A549 (cell line): ENCODE measurements at regions not wholly inside any gene's neighbourhood (a gene's known extent, or its start where the extent isn't known, plus 50 kb on each side); places are given as distances from the start of the nearest gene placed in this dataset.

Source experiments
- ATAC-seq, 2 experiments: fragments of 200-7000 bp in 1 of 2; fragments of >200 bp in 1 of 2; cut with Nextera tagmentation in 1 of 2; cut with Tn5 transposase in 1 of 2; 3 replicates each; pipeline versions ENCODE4 v1.8.0 to v1.9.1; 2018 to 2020; ENCODE audit warnings: mild to moderate bottlenecking in 1 of 2, moderate library complexity in 1 of 2
- CTCF ChIA-PET: fragments of 300-600 bp; sonication (Branson Sonifier 250); formaldehyde crosslinking; extraction: SDS; loops from one replicate; lab custom pipeline; 2021; ENCODE audit warnings: antibody characterized with exemption, inconsistent platforms; lab: Yijun Ruan, JAX
- POLR2A ChIA-PET: fragments of 350-600 bp; formaldehyde crosslinking; extraction: SDS; loops from one replicate; lab custom pipeline; 2021; ENCODE audit warnings: antibody characterized with exemption, inconsistent platforms; lab: Yijun Ruan, JAX
- DNase-seq, 2 experiments: peaks; one replicate each; pipeline versions ENCODE4 v3.0.0 to v3.0.0-alpha.2; 2011 to 2016; ENCODE audit warnings: low read depth in 1 of 2, low spot score in 1 of 2
- FAIRE-seq: peaks from 2 replicates; lab custom pipeline; 2011; peaks lifted over from hg19 to GRCh38; lab: Jason Lieb, UNC
- H3K27ac ChIP-seq, 2 experiments: fragments of >200 bp; sonication (Bioruptor Twin); formaldehyde crosslinking; 3 replicates each; pipeline ENCODE4 v1.5.1; 2016 to 2017
- H3K4me1 ChIP-seq: fragments of >200 bp; sonication (Bioruptor Twin); formaldehyde crosslinking; 3 replicates; pipeline ENCODE4 v1.6.1; 2016
- H3K4me2 ChIP-seq: fragments of >200 bp; sonication (Bioruptor Twin); formaldehyde crosslinking; 3 replicates; pipeline ENCODE4 v1.6.1; 2016
- H3K4me3 ChIP-seq: fragments of >200 bp; sonication (Bioruptor Twin); formaldehyde crosslinking; 3 replicates; pipeline ENCODE4 v1.5.1; 2016
- H3K9me3 ChIP-seq: fragments of >200 bp; sonication (Bioruptor Twin); formaldehyde crosslinking; 3 replicates; pipeline ENCODE4 v1.6.1; 2016
- BHLHE40 ChIP-seq: IDR thresholded peaks from 2 replicates; pipeline ENCODE4 v1.6.1; 2012; ENCODE audit warnings: low read depth, low read length, inconsistent platforms
- CBX2 ChIP-seq: fragments of 200-600 bp; sonication (generic); IDR thresholded peaks from 2 replicates; pipeline ENCODE4 v1.6.1; 2016; ENCODE audit warnings: low read depth, mild to moderate bottlenecking, borderline replicate concordance
- CBX8 ChIP-seq: fragments of 200-600 bp; sonication (generic); IDR thresholded peaks from 2 replicates; pipeline ENCODE4 v1.6.1; 2016
- CHD2 ChIP-seq: fragments of 150-350 bp; IDR thresholded peaks from 2 replicates; pipeline ENCODE4 v1.6.1; 2014; ENCODE audit warnings: low read length; ENCODE audit not compliant: partially characterized antibody
- E2F6 ChIP-seq: IDR thresholded peaks from 2 replicates; pipeline ENCODE4 v1.6.1; 2012; ENCODE audit warnings: low read depth, borderline replicate concordance
- EHMT2 ChIP-seq: fragments of 200-600 bp; sonication (generic); IDR thresholded peaks from 2 replicates; pipeline ENCODE4 v1.6.1; 2016; ENCODE audit warnings: antibody characterized with exemption, low read depth, mild to moderate bottlenecking, moderate library complexity
- FOSL2 ChIP-seq, 2 experiments: fragments of 450-650 bp in 1 of 2; fragments of >200 bp in 1 of 2; sonication (Bioruptor Twin) in 1 of 2; formaldehyde crosslinking; IDR thresholded peaks; 2 replicates each; pipeline versions ENCODE4 v1.5.0 to v1.6.1; 2016 to 2020; ENCODE audit warnings: mild to moderate bottlenecking in 1 of 2, moderate library complexity in 1 of 2
- GATA3 ChIP-seq: IDR thresholded peaks from 2 replicates; pipeline ENCODE4 v1.6.1; 2012; ENCODE audit warnings: borderline replicate concordance
- HEYL ChIP-seq: fragments of 250-450 bp; sonication (Bioruptor Pico); IDR thresholded peaks from 2 replicates; pipeline ENCODE4 v1.8.0; 2021; ENCODE audit warnings: mild to moderate bottlenecking, moderate library complexity
- HMGXB4 ChIP-seq: fragments of 250-450 bp; sonication (Bioruptor Pico); IDR thresholded peaks from 2 replicates; pipeline ENCODE4 v1.5.0; 2021; ENCODE audit warnings: mild to moderate bottlenecking, moderate library complexity, borderline replicate concordance
- JUN ChIP-seq, 2 experiments: fragments of >200 bp; sonication (Bioruptor Twin); formaldehyde crosslinking; IDR thresholded peaks; 2 replicates in 1 of 2; 3 replicates in 1 of 2; pipeline ENCODE4 v1.6.1; 2016 to 2017
- KDM5A ChIP-seq: fragments of 200-600 bp; sonication (generic); IDR thresholded peaks from 2 replicates; pipeline ENCODE4 v1.6.1; 2016; ENCODE audit warnings: antibody characterized with exemption, mild to moderate bottlenecking
- MAZ ChIP-seq: fragments of 150-350 bp; IDR thresholded peaks from 2 replicates; pipeline ENCODE4 v1.6.1; 2014; ENCODE audit warnings: antibody characterized with exemption, low read depth, low read length, borderline replicate concordance
- MYC ChIP-seq: IDR thresholded peaks from 2 replicates; pipeline ENCODE4 v1.6.1; 2012; ENCODE audit warnings: mild to moderate bottlenecking, inconsistent platforms, low read length, improper control_type of control experiment, borderline replicate concordance
- NFE2L2 ChIP-seq: fragments of 150-350 bp; conservative IDR thresholded peaks from 2 replicates; pipeline ENCODE4 v1.6.1; 2014; ENCODE audit warnings: low read length
- NPAS2 ChIP-seq: fragments of 250-450 bp; sonication (Bioruptor Pico); IDR thresholded peaks from 2 replicates; pipeline ENCODE4 v1.8.0; 2022; ENCODE audit warnings: mild to moderate bottlenecking, moderate library complexity, borderline replicate concordance
- NR3C1 ChIP-seq: fragments of >200 bp; sonication (Bioruptor Twin); formaldehyde crosslinking; IDR thresholded peaks from 3 replicates; pipeline ENCODE4 v1.6.1; 2017
- PBX3 ChIP-seq: IDR thresholded peaks from 2 replicates; pipeline ENCODE4 v1.6.1; 2012
- POLR2A ChIP-seq: IDR thresholded peaks from 2 replicates; pipeline ENCODE4 v1.6.1; 2012; ENCODE audit warnings: mild to moderate bottlenecking, low read length
- RAD21 ChIP-seq, 2 experiments: fragments of >200 bp in 1 of 2; sonication (Bioruptor Twin) in 1 of 2; formaldehyde crosslinking in 1 of 2; IDR thresholded peaks in 1 of 2; conservative IDR thresholded peaks in 1 of 2; 2 replicates in 1 of 2; 3 replicates in 1 of 2; pipeline ENCODE4 v1.6.1; 2012 to 2018; ENCODE audit warnings: inconsistent platforms in 1 of 2
- RCOR1 ChIP-seq: fragments of 150-350 bp; IDR thresholded peaks from 2 replicates; pipeline ENCODE4 v1.6.1; 2014; ENCODE audit warnings: antibody characterized with exemption, low read length, low read depth
- REST ChIP-seq: fragments of 200-600 bp; sonication (generic); IDR thresholded peaks from 2 replicates; pipeline ENCODE4 v1.6.1; 2016; ENCODE audit warnings: antibody characterized with exemption, mild to moderate bottlenecking, moderate library complexity
- TP53 ChIP-seq: fragments of 250-450 bp; sonication (Bioruptor Pico); IDR thresholded peaks from 2 replicates; pipeline ENCODE4 v1.5.0; 2021; ENCODE audit warnings: mild to moderate bottlenecking, moderate library complexity
- ZC3H11A ChIP-seq: fragments of 450-650 bp; IDR thresholded peaks from 2 replicates; pipeline ENCODE4 v1.6.1; 2014; ENCODE audit warnings: antibody characterized with exemption, mild to moderate bottlenecking
- ZFP36 ChIP-seq: fragments of 450-650 bp; IDR thresholded peaks from 2 replicates; pipeline ENCODE4 v1.6.1; 2014; ENCODE audit warnings: borderline replicate concordance; ENCODE audit not compliant: partially characterized antibody
- WGBS: methylation state at CpG from one replicate; pipeline ENCODE4 v1.1.6; 2017; ENCODE audit errors: missing lambda C conversion rate; 5-methylcytosine and 5-hydroxymethylcytosine counted together

- DNase-seq = no peak
- Histone ChIP-seq H3K4me2 (no peak overlapping the region), H3K4me1 (no peaks in the 10 kb centered on the region), H3K27ac (no peak overlapping the region), H3K9me3 (no peaks in the 10 kb centered on the region), H3K4me3 (no peak overlapping the region)
- no peak for FAIRE-seq
- ChIA-PET CTCF (interaction anchor here (1.1 kb wide), 1 partner anchor 585 kb away, joined by 3 read pairs; no protein-coding TSS in a partner anchor), POLR2A (no interaction called here)
- TF ChIP-seq CBX2 = no peak
- TF ChIP-seq TP53 (CRISPR knock-in tag) = no peak
- TF ChIP-seq EHMT2 = no peak
- no peak for TF ChIP-seq ZC3H11A
- no peak for TF ChIP-seq HMGXB4 (CRISPR knock-in tag)
- no peak for TF ChIP-seq KDM5A
- TF ChIP-seq JUN (IDR thresholded peaks at IDR 0.05) = no peak
- TF ChIP-seq NPAS2 (CRISPR knock-in tag) = no peak
- TF ChIP-seq CBX8 = no peak
- no peak for TF ChIP-seq MAZ
- no peak for TF ChIP-seq NFE2L2
- no peak for TF ChIP-seq GATA3
- no peak for ATAC-seq
Measured at GRCh38 chr5:109561447-109561846, 128.3 kb upstream of the MAN2A1 start.

GRCh38 chr5:109560554-109560953, 129.2 kb upstream of the MAN2A1 start:
- FAIRE-seq = no peak
- no peak for ATAC-seq
- Histone ChIP-seq H3K4me3 (no peak overlapping the region), H3K27ac (no peak overlapping the region), H3K4me1 (no peaks in the 10 kb centered on the region), H3K4me2 (no peak overlapping the region), H3K9me3 (no peaks in the 10 kb centered on the region)
- DNase-seq = no peak
- 49% methylated on average over 7 of the region's 7 CpGs for WGBS
- CTCF ChIA-PET = no interaction called here
- POLR2A ChIA-PET = no interaction called here
- TF ChIP-seq E2F6 (no peak), CHD2 (no peak), NR3C1 (no peak), CBX2 (no peak), TP53 (CRISPR knock-in tag) (no peak), MYC (no peak), RCOR1 (no peak), BHLHE40 (no peak)

GRCh38 chr5:109558952-109559351, 130.8 kb upstream of the MAN2A1 start:
- TF ChIP-seq REST (no peak), POLR2A (no peak), PBX3 (no peak), RCOR1 (no peak), FOSL2 (IDR thresholded peaks at IDR 0.05) (no peak), FOSL2 (CRISPR knock-in tag; IDR thresholded peaks at IDR 0.05) (no peak), HMGXB4 (CRISPR knock-in tag) (no peak), NPAS2 (CRISPR knock-in tag) (no peak), HEYL (CRISPR knock-in tag) (no peak), TP53 (CRISPR knock-in tag) (no peak), RAD21 (conservative IDR thresholded peaks at IDR 0.05 in 1 of 2, IDR thresholded peaks at IDR 0.05 in 1 of 2) (no peak), ZFP36 (no peak), E2F6 (no peak)
- no peak overlapping the region for H3K4me2 ChIP-seq
- no peak overlapping the region for H3K4me3 ChIP-seq
- H3K9me3 ChIP-seq = no peaks in the 10 kb centered on the region
- FAIRE-seq = no peak
- DNase-seq = no peak
- ChIA-PET POLR2A (no interaction called here), CTCF (no interaction called here)
- no peaks in the 10 kb centered on the region for H3K4me1 ChIP-seq
- WGBS = 23% methylated on average over 2 of the region's 2 CpGs
- no peak overlapping the region for H3K27ac ChIP-seq
- no peak for ATAC-seq
